Hematopoietic multipotent progenitor cell treated with erythropoietin and hydrocortisone succinate and interleukin-3 and kit ligand, for 17 days (in vitro differentiated cells): ENCODE measurements at regions not wholly inside any gene's neighbourhood (a gene's known extent, or its start where the extent isn't known, plus 50 kb on each side); places are given as distances from the start of the nearest gene placed in this dataset.
"Not testable (repeated sequence)": the region's sequence is repeated elsewhere in the genome, so short reads cannot be mapped to it uniquely, and the experiment has no call there.

Experiments used
- DNase-seq: peaks from one replicate; pipeline ENCODE4 v3.0.0-alpha.2; 2015; ENCODE audit warnings: low spot score

DNA sequence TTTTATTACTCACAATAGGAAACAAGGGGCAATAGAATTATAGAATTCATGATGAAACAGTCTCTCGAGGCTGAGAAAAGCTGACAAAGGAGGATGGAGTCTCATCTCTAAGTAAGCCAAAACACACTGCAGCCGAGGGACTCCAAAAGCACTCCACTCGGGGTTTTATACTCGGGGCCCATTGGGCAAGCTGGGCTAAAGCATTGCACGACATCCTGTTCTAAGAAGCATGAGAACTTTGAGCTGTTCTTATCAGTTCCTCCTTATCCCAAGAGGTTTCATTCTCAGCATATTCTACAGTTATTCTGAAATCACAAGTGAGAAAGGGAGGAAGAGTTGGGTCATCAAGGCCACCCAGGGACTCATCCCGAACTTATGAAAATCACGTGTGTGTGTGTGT is 1475.5 kb downstream of the PCDH18 start:
- no peak for DNase-seq

DNA sequence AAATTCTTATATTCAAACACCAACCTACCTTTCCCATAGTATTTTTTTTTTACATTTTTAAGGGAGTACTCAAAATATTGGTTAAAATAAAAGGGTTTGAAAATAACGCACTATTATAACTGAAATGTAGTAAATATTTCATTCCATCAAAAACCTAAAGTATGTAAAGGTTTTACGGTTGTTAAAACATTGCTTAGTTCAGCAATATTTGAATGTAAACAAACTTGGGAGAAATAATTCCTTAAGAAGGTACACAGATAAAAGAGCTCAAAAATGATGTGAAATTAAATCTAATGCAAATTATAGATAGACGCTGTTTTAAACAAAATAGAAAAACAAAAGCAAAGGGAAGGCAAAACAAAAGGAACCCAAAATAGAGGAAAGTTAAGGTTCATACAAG is 1476.9 kb downstream of the PCDH18 start:
- DNase-seq = no peak

DNA sequence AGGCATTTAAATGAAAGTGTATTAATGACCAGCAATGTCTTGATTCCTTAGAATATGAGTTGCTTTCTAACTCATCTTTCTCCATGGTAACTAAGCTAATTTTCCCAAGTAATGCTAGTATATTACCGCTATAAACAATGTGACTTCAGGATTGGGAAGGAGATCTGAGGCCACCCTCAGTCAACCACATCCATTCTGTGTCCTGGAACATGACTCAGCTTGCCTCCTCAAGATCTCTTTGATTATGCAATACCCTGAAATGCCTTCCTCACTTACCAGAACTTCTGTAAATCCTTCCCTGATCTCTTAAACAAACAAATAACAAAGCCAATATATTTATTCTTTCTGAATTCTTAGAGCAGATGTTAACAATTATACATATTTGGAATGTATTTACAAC is 1495.5 kb downstream of the PCDH18 start:
- DNase-seq = no peak

DNA sequence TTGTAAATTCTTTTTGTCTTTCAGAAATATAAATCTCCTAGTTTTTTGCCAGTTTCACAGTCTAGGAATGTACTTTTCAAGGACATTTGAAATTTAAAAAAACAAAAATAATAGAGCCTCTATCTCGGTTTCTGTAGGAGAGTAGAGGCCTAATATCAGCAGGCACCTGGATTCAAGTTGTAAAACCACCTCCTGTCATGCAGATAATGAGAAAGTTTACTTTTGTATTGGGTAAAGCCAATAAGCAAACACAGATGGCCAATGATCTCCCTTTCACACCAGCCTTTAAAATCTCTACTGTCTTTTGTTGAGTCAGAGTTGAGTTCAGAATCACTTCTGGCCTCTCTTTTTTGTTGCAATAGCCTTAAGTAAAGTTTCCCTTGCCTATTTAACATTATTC is 1499.9 kb downstream of the PCDH18 start:
- no peak for DNase-seq

DNA sequence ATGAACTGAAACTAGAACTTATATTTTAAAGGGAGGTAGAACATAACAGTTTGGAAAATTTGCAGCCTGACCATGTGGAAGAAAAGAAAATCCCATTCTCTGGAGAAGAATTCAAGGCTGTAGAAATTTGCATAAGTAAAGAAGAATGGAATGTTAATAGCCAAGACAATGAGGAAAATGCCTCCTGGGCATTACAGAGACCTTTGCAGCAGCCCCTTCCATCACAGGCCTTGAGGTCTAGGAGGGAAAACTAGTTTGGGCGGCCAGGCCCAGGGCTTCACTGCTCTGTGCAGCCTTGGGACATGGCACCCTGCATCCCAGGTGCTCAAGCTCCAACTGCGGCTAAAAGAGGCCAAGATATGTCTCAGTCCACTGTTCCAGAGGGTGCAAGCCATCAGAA is 1506.8 kb downstream of the PCDH18 start:
- no peak for DNase-seq

DNA sequence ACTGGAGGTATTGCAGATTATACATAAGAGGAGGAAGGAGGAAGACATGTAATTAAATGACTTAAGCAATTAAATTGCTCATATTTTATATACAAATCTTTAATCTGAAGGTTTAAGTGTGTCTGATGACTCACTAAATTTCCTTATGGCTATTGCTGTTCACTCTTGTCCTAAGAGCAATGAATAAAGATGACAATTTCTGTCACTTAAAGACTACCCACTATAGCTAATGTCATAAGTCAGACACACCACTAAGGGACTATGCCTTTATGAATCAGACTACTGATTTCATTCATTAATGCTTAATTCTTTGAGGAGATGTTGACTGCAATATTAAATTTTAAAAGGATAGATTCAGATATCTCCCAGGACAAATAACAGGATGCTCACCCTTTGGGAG is 1514.7 kb downstream of the PCDH18 start:
- no peak for DNase-seq

DNA sequence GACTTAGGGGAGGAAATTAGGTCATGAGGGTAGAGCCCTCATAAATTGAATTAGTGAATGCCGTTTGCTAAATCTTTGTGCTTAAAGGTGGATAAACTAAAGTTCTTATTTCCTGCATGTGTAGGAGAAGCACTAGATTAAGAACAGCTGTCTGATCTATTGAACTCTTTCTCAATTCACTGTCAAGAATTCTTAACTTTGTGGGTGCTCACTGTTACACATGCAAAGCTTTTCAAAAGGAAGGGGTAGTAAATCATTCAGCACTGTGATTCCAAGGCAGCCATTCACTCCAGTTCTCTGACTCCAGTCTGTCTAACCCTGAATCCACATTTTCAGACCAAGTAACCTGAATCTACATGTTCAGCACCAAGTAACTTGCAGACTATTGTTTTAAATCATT is 1520.1 kb downstream of the PCDH18 start:
- no peak for DNase-seq

DNA sequence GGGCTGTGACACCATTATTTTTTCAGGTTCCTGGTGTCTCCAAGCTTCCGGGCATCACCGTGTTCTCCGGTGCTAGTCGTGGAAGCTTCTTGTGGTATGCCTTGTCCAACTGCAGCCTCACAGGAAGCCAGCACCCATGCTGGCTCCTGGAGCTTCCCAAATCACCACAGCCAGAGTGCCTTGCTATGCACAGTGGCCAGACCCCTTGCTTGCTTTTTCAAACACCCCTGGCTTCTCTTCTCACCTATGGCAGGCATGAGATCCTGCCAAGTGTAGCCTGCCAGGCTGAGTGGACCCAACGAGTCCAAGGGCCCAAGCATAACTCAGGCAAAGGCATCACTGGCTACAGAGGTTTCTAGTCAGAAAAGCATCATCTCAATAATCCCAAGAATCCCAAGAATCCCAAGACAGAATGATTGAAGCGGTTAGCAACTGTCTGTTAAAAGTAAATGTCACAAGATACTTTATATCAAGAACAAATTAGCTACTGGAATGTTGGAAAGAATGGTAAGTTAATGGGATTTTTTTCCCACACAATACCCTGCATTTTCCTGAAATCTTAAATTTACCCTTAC is 1522.9 kb downstream of the PCDH18 start:
- no peak for DNase-seq

DNA sequence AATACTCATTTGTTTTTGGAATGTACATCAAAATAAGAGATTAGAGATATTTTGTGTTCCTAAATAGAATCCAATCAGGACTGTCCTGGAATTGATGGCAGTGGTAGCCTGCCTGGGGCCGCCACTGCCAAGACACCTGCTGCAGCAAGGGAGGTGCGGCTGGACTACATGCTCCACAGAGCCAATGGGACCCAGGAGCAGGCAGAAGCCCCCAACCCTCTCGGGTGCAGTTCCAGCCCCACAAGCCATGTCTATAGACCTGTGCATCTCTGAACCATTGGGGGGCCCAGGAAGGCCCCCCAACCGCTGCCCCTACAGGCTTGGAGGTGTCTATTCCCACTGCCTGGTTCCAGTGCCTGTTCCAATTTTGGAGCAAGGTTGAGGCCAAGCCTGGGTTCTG is 1524.3 kb downstream of the PCDH18 start:
- no peak for DNase-seq

DNA sequence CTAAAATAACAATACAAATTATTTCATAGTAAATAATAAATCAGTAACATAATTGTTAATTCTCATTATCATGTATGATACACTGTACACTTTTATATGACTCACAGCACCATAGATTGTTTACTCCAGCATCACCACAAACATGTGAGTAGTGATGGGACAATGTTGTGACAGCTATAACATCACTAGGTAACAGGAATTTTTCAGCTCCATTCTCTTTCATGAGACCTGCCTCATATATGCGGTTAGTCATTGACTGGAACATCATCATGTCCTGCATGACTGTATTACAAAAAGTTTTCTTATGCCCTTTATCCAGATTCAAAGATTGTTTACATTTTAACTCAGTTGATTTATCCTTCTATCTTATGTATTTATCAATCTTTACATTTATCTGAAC is 1530.0 kb downstream of the PCDH18 start:
- DNase-seq = no peak

DNA sequence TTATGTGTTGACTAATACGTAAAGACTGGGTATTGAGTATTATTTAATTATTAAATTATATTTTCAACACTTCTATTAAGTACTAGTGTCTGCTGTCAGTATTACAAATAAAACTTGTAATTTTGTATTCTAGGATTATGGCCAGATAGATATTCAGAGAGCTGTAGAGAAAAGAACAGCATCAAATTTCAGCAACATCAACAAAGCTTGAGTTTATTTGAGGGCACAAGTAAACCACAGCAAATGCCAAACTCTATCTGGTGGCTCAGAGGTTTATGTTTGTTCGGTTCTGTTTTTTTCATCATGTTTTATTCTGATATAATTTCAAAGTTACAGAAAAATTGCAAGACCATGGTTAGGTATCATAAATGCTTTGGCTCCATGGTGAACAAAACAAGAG is 1530.5 kb downstream of the PCDH18 start:
- no peak for DNase-seq

DNA sequence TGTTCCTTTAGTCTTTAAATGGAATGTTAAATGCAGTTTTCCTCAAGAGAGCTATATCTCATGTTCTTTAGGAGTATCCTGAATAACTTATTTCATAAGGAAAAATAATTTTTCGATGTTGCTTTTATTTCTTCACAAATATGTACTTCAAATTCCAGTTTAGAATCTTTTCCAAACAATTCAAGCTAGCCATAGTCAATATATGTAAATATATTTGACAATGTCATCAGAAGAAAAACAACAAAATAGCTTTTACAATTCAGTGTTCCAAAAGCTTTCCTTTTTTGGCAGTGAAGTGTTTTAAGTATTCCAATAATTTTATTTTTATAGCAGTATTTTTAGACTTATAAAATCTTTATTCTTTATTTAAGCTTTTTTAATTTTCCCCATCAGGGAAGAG is 1532.0 kb downstream of the PCDH18 start:
- DNase-seq = no peak

DNA sequence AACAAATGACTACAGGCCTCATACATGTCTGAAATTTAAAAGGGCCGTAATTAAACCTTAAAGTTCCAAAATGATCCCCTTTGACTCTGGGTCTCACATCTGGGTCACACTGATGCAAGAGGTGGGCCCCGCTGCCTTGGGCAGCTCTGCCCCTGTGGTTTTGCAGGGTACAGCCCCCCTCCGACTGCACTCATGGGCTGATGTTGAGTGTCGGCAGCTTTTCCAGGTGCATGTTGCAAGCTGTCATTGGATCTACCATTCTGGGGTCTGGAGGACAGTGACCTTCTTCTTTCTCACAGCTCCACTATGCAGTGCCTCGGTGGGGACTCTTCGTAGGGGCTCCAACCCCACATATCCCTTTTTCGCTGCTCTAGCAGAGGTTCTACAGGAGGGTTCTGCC is 1537.9 kb downstream of the PCDH18 start:
- DNase-seq = no peak

DNA sequence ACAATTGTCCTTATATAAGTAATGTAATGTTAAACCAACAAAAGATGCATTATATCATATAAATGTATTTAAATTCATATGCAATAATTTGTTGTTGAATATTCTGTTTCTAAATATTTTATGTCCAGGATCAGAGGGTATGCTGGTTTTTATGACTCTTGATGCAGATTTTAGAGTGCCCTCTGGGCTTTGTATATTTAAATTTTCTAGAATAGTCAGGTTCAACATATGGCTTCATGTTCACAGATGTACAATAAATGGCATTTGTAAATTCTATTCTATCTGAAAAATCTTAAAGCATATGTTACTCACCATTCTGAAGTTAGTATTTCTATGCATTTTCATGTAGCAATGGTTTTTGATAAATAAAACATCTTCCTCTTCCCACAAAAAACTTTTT is 1555.4 kb downstream of the PCDH18 start:
- DNase-seq = no peak

DNA sequence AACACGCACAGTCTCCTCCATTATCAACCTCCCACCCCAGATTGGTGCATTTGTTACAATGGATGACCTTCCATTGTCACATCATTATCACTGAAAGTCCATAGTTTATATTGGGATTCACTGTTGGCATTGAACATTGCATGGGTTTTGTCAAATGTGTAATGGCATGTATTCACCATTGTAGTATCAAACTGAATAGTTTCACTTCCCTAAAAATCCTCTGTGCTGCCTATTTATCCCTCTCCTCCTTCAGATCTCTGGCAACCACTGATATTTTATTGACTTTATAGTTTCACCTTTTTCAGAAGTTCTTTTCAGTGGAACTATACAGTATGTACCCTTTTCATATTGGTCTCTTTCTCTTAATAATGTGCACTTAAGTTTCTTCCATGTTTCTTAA is 1565.4 kb downstream of the PCDH18 start:
- no peak for DNase-seq

DNA sequence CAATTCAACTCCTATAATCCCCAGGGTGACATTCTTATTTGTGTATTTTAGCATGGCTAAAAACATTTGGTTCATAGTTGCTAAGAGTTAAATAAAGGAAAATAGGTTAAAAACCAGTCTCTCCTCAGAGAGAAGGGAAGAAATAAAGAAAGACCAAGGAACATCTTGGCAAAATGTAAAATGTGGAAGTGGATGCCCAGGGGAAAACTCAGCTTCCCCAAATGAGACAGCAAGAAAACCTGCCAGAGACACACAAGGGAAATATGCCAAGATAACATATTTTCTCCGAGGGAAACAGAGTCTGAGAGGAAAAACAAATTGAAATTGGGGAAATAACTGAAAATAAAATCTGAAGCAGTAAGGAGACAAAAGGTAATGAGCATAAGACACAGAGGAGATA is 1569.3 kb downstream of the PCDH18 start:
- DNase-seq = no peak

DNA sequence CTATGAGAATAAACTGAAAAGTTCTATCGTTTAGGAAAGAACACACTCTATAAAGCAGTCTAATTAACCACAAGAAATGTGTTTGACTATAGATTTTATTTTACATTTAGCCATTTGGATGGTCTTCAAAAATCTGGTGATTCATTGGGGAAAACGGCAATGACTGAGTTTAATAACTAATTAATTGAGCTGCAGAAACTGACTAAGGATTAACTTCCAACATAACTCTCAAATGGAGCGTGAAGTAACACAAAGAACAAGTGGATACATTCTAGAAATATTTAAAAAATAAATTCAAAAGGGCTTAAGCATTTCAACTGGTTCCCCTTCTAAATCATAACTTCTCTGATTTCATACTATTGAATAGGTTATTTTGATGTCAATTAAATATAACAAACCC is 1582.4 kb downstream of the PCDH18 start:
- DNase-seq = no peak

DNA sequence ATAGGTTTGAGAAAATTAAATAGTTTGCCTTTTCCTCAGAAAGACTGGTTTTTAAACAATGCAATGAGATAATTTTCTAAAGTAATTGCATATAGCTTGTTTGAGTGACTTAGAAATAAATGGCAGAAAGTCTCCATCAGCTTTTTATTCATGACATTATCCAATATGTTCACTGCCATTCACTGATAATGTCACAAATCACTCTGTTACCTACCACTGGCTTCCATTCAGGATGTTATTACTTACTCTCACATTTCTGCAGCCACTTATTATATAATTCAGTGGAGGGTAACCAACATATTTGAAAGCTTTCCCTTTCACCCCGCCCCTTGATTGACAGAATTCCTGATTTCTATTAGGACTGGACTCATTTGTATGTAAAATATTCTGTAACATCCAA is 1583.5 kb downstream of the PCDH18 start:
- no peak for DNase-seq

DNA sequence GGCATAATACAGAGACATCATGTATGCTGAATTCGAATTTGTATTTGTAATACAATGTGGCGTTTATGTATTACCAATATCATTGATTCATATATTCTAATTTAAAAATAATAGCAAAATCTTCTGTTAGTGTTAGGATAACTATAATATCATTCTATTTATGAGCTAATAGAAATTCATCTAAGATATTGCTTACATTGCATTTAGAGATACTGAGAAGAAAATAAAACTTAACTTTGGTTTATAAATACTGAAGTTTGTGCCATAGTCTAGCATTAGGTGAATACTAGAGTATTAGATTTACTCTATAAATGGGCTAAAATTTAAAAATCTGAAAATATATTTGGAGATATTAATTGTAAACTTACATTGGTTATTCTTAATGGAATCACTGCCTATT is 1590.6 kb downstream of the PCDH18 start:
- no peak for DNase-seq

DNA sequence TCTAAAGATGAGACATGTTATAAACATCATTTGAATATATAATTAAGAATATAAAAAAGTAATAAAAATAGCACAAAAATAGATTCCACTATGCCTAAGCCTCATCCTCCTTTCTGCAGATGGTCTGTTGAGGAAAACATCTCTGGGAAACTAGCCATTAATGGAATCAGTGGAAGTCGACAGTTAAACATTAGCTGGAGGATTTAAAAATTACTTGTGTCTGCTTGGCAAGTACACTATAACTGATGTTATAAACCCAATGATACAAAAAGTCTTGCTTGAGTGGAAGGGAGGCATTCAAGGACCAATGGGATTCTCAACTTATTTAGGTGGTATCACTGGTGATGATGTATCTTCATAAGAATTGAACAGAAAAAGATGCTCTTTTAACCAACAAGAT is 1598.3 kb downstream of the PCDH18 start:
- DNase-seq = no peak

DNA sequence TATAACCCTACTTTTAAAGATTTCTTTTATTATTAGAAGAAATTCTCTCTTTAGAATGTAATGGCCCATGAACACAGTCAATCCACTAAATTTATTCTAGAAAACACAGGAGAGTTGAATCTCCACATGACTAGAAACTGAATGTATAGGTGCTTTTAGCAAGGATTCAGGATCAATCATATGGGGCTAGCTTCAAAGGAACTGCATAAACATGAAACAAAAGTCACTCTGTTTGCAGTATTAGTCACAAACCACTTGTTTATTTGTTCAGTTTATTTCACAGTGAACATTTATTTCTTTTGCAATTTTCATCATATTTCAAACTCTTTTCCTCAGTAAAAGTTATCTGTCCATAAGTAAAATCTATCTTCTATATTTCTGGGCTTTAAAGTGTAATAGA is 1604.6 kb downstream of the PCDH18 start:
- no peak for DNase-seq

DNA sequence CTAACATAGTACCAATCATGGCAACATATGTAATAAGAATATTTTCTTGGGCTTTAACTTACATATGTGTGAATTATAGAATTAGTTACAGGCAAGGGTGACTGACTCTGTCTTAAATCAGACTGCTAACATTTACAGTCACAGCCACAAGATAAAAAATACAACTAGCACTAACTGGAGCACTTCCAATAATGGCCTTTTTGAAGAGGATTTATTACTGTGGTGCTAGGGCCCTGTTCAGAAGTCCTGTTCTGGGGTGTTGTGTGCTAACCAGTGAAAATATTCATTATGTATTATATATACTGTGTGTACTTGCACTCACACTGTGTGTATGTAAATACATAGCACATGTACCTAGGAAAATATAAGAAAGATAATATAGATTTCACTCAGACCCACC is 1611.2 kb downstream of the PCDH18 start:
- DNase-seq = no peak

DNA sequence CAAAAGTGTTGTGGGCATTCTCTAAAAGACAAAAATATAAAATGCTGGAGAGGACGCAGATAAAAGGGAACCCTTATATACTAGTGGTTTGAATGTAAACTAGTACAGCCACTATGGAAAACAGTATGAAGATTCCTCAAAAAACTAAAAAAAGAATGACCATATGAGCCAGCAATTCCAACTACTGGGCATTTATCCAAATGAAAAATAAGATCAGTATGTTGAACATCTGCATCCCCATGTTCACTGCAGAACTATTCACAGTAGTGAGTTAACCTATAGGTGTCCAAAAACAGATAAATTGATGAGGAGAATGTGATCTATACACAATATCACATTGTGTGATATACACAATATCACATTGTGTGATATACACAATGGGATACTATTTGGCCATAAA is 1615.3 kb downstream of the PCDH18 start:
- DNase-seq = no peak

DNA sequence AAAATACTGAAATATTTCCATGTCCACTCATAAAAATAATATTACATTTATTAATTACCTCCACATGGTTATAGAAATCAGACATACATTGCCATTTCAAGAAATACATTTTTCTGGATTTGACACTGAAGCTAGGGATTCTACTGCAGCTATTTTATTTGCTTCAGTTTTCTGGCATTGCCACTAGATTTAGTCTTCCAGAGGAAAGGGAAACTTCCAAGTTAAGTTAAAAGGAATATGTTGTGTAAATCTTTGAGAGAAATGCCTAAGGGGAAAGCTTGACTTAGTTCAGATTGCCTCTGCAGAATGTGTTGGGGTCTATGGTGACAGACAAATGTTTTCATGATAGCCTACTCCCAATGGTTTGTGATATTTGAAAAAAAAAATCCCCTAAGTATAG is 1631.3 kb downstream of the PCDH18 start:
- DNase-seq = no peak

DNA sequence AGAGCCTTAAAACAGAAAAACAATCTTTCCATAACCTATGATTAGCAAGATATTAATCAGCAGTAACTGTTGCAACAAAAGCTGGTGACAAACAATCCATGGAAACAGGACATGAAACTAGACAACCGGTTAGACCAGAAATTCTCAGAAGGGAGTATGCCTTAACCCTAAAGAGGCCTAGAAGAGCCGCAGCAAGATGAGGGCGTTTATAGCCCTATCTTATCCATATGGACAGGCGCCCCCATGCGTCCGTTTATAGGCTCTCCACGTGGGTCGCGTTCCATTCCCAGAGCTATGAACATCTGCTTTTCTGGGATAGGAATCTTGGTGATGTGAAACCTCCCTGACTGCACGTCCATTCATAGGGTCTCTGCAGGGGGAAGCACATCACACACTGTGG is 1662.7 kb upstream of the PABPC4L start:
- not testable (repeated sequence) for DNase-seq
